GM12878 (cell line): ENCODE measurements at regions not wholly inside any gene's neighbourhood (a gene's known extent, or its start where the extent isn't known, plus 50 kb on each side); places are given as distances from the start of the nearest gene placed in this dataset.

ENCODE experiments used
- ATAC-seq: fragments of 200-7000 bp; cut with Tn5 transposase; 3 replicates; pipeline ENCODE4 v1.9.1; 2020; ENCODE audit warnings: mild to moderate bottlenecking, moderate library complexity
- BruUV-seq: library from RNA; stranded (reverse); fragments of 400-500 nt; replicated peaks from 2 replicates; lab custom pipeline; 2021; lab: Mats Ljungman, UMichigan
- CTCF ChIA-PET: fragments of 300-600 bp; sonication (Branson Sonifier 250); formaldehyde crosslinking; extraction: SDS; loops from one replicate; lab custom pipeline; 2021; ENCODE audit warnings: inconsistent platforms; lab: Yijun Ruan, JAX
- POLR2A ChIA-PET: fragments of 350-600 bp; formaldehyde crosslinking; extraction: SDS; loops from one replicate; lab custom pipeline; 2021; ENCODE audit warnings: inconsistent platforms; lab: Charles Lee
- RAD21 ChIA-PET: fragments of 300-600 bp; sonication (Branson Sonifier 250); formaldehyde crosslinking; loops from one replicate; lab custom pipeline; 2023; ENCODE audit warnings: antibody characterized with exemption; ENCODE audit not compliant: unreplicated experiment; lab: Charles Lee
- SMC1A ChIA-PET: fragments of 300-600 bp; sonication (Branson Sonifier 250); formaldehyde crosslinking; loops from one replicate; lab custom pipeline; 2023; ENCODE audit not compliant: unreplicated experiment, uncharacterized antibody; lab: Charles Lee
- DNase-seq: peaks from one replicate; pipeline ENCODE4 v3.0.0-alpha.2; 2011; ENCODE audit warnings: low read depth, low spot score
- FAIRE-seq: peaks from 3 replicates; lab custom pipeline; 2011; peaks lifted over from hg19 to GRCh38; lab: Jason Lieb, UNC
- H2AFZ ChIP-seq: 2 replicates; pipeline ENCODE4 v1.6.0; 2011; ENCODE audit warnings: low read depth, low read length, control low read depth; ENCODE audit not compliant: control insufficient read depth
- H3K27ac ChIP-seq: 2 replicates; pipeline ENCODE4 v1.5.1; 2011; ENCODE audit warnings: control low read depth; ENCODE audit not compliant: control insufficient read depth, insufficient read depth
- H3K27me3 ChIP-seq, 2 experiments: replicated peaks in 1 of 2; 2 replicates each; pipeline versions ENCODE4 v1.6.0 to v1.6.1; 2011; ENCODE audit warnings: low read length in 1 of 2; ENCODE audit not compliant: control insufficient read depth in 2 of 2, insufficient read depth in 2 of 2
- H3K36me3 ChIP-seq, 2 experiments: 2 replicates each; pipeline ENCODE4 v1.5.1; 2011; ENCODE audit warnings: low read length in 1 of 2; ENCODE audit not compliant: control insufficient read depth in 2 of 2, insufficient read depth in 2 of 2
- H3K4me1 ChIP-seq: 2 replicates; pipeline ENCODE4 v1.6.1; 2011; ENCODE audit warnings: mild to moderate bottlenecking, low read length, moderate library complexity, mixed read lengths; ENCODE audit not compliant: control insufficient read depth, insufficient read depth
- H3K4me2 ChIP-seq: 2 replicates; pipeline ENCODE4 v1.6.0; 2011; ENCODE audit warnings: control low read depth; ENCODE audit not compliant: control insufficient read depth, insufficient read depth
- H3K4me3 ChIP-seq: fragments of 200-600 bp; sonication (generic); 2 replicates; pipeline ENCODE4 v1.5.1; 2016
- H3K79me2 ChIP-seq: 2 replicates; pipeline ENCODE4 v1.6.0; 2011; ENCODE audit warnings: low read length; ENCODE audit not compliant: control insufficient read depth, insufficient read depth
- H3K9ac ChIP-seq: 2 replicates; pipeline ENCODE4 v1.8.0; 2011; ENCODE audit warnings: low read length, control low read depth, mixed read lengths; ENCODE audit not compliant: control insufficient read depth, insufficient read depth
- H3K9me3 ChIP-seq: replicated peaks from 3 replicates; pipeline ENCODE4 v1.5.1; 2011; ENCODE audit warnings: mild to moderate bottlenecking, low read length; ENCODE audit not compliant: control insufficient read depth, insufficient read depth
- H4K20me1 ChIP-seq: 2 replicates; pipeline ENCODE4 v1.6.0; 2011; ENCODE audit not compliant: control insufficient read depth, insufficient read depth
- MTA3 ChIP-seq: IDR thresholded peaks from 2 replicates; pipeline ENCODE4 v1.6.1; 2012; ENCODE audit warnings: low read length, inconsistent platforms, borderline replicate concordance
- MXI1 ChIP-seq: fragments of 150-350 bp; IDR thresholded peaks from 2 replicates; pipeline ENCODE4 v1.6.1; 2011; ENCODE audit warnings: low read depth, mild to moderate bottlenecking, inconsistent platforms, low read length, improper control_type of control experiment
- SMC3 ChIP-seq: IDR thresholded peaks from 2 replicates; pipeline ENCODE4 v1.6.1; 2011; ENCODE audit warnings: low read length, improper control_type of control experiment, borderline replicate concordance
- SRF ChIP-seq, 2 experiments: IDR thresholded peaks; 2 replicates each; pipeline ENCODE4 v1.6.1; 2011; ENCODE audit warnings: low read depth in 2 of 2, low read length in 2 of 2, mild to moderate bottlenecking in 1 of 2, moderate library complexity in 1 of 2
- TBL1XR1 ChIP-seq: IDR thresholded peaks from 2 replicates; pipeline ENCODE4 v1.6.1; 2012; ENCODE audit warnings: low read depth, low read length, improper control_type of control experiment
- ZNF207 ChIP-seq: fragments of 450-650 bp; IDR thresholded peaks from 2 replicates; pipeline ENCODE4 v1.6.1; 2014; ENCODE audit warnings: antibody characterized with exemption, mild to moderate bottlenecking, borderline replicate concordance
- ZNF217 ChIP-seq: fragments of 450-650 bp; IDR thresholded peaks from 2 replicates; pipeline ENCODE4 v1.6.1; 2017; ENCODE audit warnings: antibody characterized with exemption, mild to moderate bottlenecking
- WGBS: methylation state at CpG from one replicate; pipeline ENCODE4 v1.1.6; 2016; ENCODE audit warnings: low lambda C conversion rate; ENCODE audit not compliant: insufficient replicate concordance, insufficient coverage; ENCODE audit errors: missing lambda C conversion rate; 5-methylcytosine and 5-hydroxymethylcytosine counted together
- in situ Hi-C: fragments of 300-500 bp; cut with MboI; formaldehyde crosslinking; loops from 9 replicates; pipeline ENCODE4 v1.14.3; 2018; ENCODE audit warnings: mixed read lengths
- intact Hi-C: fragments of 100-400 bp; cut with micrococcal nuclease; formaldehyde crosslinking; loops from one replicate; pipeline ENCODE4 v1.14.2; 2022; ENCODE audit not compliant: unreplicated experiment
- TF ChIP-seq, protein P1 (sequence below): IDR thresholded peaks from 2 replicates; pipeline ENCODE4 v1.6.1; 2012; ENCODE audit warnings: mild to moderate bottlenecking, low read depth, low read length
- TF ChIP-seq, protein P2 (sequence below): fragments of 450-650 bp; IDR thresholded peaks from 2 replicates; pipeline ENCODE4 v1.6.1; 2017; ENCODE audit warnings: mild to moderate bottlenecking, moderate library complexity
- TF ChIP-seq, protein P3 (sequence below): fragments of 450-650 bp; IDR thresholded peaks from 2 replicates; pipeline ENCODE4 v1.6.1; 2017; ENCODE audit warnings: mild to moderate bottlenecking, low read depth, inconsistent platforms; ENCODE audit not compliant: poor library complexity, severe bottlenecking
- TF ChIP-seq, protein P4 (sequence below): fragments of 450-650 bp; formaldehyde crosslinking; IDR thresholded peaks from 2 replicates; pipeline ENCODE4 v1.4.0; 2020; ENCODE audit warnings: mild to moderate bottlenecking, moderate library complexity

DNA sequence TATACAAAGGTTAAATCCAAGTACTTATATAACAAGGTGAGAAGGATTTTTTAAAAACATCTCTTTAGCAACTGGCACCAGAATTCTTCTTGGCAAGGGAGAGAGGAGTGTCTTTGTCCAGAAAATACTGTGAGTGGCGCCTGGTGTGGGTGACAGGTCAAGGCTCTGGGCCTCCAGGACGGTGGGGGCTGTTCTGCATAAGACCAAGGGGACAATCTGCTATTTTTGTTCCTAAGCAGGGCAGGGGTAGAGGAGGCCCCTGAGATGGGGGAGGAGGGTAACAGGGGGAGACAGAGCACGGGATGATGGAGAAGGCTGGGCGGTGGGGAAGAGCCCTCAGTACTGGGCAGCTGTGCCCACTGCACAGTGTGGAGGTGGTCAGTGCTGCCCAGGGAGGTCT lies 51.6 kb upstream of the TAF1B start:
- RAD21 ChIA-PET, result no interaction called here
- Histone ChIP-seq H4K20me1 (no peaks in the 10 kb centered on the region), H3K4me1 (peaks cover 15% of the 10 kb centered on the region), H3K79me2 (no peaks in the 10 kb centered on the region), H2AFZ (no peak overlapping the region), H3K4me2 (no peak overlapping the region), H3K4me3 (no peak overlapping the region), H3K9ac (no peak overlapping the region), H3K27ac (no peak overlapping the region), H3K36me3 (no peaks in the 10 kb centered on the region), H3K9me3 (peaks cover 4% of the 10 kb centered on the region; the same call in 2 of the 3 replicates), H3K27me3 (no peaks in the 10 kb centered on the region)
- CTCF ChIA-PET, result no interaction called here
- in situ Hi-C loops, result no loop called here
- WGBS, result 58% methylated on average over 4 of the region's 4 CpGs
- intact Hi-C loops, result no loop called here
- ATAC-seq (no peak), FAIRE-seq (no peak), DNase-seq (no peak)
- POLR2A ChIA-PET, result no interaction called here
- SMC1A ChIA-PET, result no interaction called here
- BruUV-seq, result no TSS peak
- TF ChIP-seq TBL1XR1 (no peak), SRF (IDR thresholded peaks at IDR 0.05; ENCODE audit: low read depth in 2 of 2, low read length in 2 of 2) (no peak), SMC3 (no peak), MTA3 (no peak), MXI1 (no peak), ZNF217 (no peak), ZNF207 (no peak)
- TF ChIP-seq, protein P1, sequence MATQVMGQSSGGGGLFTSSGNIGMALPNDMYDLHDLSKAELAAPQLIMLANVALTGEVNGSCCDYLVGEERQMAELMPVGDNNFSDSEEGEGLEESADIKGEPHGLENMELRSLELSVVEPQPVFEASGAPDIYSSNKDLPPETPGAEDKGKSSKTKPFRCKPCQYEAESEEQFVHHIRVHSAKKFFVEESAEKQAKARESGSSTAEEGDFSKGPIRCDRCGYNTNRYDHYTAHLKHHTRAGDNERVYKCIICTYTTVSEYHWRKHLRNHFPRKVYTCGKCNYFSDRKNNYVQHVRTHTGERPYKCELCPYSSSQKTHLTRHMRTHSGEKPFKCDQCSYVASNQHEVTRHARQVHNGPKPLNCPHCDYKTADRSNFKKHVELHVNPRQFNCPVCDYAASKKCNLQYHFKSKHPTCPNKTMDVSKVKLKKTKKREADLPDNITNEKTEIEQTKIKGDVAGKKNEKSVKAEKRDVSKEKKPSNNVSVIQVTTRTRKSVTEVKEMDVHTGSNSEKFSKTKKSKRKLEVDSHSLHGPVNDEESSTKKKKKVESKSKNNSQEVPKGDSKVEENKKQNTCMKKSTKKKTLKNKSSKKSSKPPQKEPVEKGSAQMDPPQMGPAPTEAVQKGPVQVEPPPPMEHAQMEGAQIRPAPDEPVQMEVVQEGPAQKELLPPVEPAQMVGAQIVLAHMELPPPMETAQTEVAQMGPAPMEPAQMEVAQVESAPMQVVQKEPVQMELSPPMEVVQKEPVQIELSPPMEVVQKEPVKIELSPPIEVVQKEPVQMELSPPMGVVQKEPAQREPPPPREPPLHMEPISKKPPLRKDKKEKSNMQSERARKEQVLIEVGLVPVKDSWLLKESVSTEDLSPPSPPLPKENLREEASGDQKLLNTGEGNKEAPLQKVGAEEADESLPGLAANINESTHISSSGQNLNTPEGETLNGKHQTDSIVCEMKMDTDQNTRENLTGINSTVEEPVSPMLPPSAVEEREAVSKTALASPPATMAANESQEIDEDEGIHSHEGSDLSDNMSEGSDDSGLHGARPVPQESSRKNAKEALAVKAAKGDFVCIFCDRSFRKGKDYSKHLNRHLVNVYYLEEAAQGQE, result no peak
- TF ChIP-seq, protein P2, sequence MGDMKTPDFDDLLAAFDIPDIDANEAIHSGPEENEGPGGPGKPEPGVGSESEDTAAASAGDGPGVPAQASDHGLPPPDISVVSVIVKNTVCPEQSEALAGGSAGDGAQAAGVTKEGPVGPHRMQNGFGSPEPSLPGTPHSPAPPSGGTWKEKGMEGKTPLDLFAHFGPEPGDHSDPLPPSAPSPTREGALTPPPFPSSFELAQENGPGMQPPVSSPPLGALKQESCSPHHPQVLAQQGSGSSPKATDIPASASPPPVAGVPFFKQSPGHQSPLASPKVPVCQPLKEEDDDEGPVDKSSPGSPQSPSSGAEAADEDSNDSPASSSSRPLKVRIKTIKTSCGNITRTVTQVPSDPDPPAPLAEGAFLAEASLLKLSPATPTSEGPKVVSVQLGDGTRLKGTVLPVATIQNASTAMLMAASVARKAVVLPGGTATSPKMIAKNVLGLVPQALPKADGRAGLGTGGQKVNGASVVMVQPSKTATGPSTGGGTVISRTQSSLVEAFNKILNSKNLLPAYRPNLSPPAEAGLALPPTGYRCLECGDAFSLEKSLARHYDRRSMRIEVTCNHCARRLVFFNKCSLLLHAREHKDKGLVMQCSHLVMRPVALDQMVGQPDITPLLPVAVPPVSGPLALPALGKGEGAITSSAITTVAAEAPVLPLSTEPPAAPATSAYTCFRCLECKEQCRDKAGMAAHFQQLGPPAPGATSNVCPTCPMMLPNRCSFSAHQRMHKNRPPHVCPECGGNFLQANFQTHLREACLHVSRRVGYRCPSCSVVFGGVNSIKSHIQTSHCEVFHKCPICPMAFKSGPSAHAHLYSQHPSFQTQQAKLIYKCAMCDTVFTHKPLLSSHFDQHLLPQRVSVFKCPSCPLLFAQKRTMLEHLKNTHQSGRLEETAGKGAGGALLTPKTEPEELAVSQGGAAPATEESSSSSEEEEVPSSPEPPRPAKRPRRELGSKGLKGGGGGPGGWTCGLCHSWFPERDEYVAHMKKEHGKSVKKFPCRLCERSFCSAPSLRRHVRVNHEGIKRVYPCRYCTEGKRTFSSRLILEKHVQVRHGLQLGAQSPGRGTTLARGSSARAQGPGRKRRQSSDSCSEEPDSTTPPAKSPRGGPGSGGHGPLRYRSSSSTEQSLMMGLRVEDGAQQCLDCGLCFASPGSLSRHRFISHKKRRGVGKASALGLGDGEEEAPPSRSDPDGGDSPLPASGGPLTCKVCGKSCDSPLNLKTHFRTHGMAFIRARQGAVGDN, result no peak
- TF ChIP-seq, protein P3, sequence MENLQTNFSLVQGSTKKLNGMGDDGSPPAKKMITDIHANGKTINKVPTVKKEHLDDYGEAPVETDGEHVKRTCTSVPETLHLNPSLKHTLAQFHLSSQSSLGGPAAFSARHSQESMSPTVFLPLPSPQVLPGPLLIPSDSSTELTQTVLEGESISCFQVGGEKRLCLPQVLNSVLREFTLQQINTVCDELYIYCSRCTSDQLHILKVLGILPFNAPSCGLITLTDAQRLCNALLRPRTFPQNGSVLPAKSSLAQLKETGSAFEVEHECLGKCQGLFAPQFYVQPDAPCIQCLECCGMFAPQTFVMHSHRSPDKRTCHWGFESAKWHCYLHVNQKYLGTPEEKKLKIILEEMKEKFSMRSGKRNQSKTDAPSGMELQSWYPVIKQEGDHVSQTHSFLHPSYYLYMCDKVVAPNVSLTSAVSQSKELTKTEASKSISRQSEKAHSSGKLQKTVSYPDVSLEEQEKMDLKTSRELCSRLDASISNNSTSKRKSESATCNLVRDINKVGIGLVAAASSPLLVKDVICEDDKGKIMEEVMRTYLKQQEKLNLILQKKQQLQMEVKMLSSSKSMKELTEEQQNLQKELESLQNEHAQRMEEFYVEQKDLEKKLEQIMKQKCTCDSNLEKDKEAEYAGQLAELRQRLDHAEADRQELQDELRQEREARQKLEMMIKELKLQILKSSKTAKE, result no peak
- TF ChIP-seq, protein P4, sequence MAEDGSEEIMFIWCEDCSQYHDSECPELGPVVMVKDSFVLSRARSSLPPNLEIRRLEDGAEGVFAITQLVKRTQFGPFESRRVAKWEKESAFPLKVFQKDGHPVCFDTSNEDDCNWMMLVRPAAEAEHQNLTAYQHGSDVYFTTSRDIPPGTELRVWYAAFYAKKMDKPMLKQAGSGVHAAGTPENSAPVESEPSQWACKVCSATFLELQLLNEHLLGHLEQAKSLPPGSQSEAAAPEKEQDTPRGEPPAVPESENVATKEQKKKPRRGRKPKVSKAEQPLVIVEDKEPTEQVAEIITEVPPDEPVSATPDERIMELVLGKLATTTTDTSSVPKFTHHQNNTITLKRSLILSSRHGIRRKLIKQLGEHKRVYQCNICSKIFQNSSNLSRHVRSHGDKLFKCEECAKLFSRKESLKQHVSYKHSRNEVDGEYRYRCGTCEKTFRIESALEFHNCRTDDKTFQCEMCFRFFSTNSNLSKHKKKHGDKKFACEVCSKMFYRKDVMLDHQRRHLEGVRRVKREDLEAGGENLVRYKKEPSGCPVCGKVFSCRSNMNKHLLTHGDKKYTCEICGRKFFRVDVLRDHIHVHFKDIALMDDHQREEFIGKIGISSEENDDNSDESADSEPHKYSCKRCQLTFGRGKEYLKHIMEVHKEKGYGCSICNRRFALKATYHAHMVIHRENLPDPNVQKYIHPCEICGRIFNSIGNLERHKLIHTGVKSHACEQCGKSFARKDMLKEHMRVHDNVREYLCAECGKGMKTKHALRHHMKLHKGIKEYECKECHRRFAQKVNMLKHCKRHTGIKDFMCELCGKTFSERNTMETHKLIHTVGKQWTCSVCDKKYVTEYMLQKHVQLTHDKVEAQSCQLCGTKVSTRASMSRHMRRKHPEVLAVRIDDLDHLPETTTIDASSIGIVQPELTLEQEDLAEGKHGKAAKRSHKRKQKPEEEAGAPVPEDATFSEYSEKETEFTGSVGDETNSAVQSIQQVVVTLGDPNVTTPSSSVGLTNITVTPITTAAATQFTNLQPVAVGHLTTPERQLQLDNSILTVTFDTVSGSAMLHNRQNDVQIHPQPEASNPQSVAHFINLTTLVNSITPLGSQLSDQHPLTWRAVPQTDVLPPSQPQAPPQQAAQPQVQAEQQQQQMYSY (CRISPR knock-in tag), result no peak
